Prostate gland (tissue), 2 donors: ENCODE measurements at regions not wholly inside any gene's neighbourhood (a gene's known extent, or its start where the extent isn't known, plus 50 kb on each side); places are given as distances from the start of the nearest gene placed in this dataset.

ENCODE experiments used
- CTCF ChIP-seq, 4 experiments: fragments of 200-600 bp in 2 of 4; fragments of 450-650 bp in 2 of 4; sonication (generic) in 2 of 4; IDR thresholded peaks; 1 replicate in 3 of 4; 2 replicates in 1 of 4; pipeline ENCODE4 v1.5.1; 2016 to 2019; ENCODE audit warnings: antibody characterized with exemption in 4 of 4, mild to moderate bottlenecking in 2 of 4, moderate library complexity in 2 of 4
- POLR2A ChIP-seq: fragments of 450-650 bp; IDR thresholded peaks from one replicate; pipeline ENCODE4 v1.6.1; 2016; ENCODE audit warnings: antibody characterized with exemption, mild to moderate bottlenecking
- POLR2AphosphoS5 ChIP-seq: sonication (generic); formaldehyde crosslinking; IDR thresholded peaks from one replicate; pipeline ENCODE4 v1.6.1; 2017; ENCODE audit warnings: antibody characterized with exemption

GRCh38 chr5:25448190-25448621 lies 803.4 kb upstream of the CDH10 start:
- no peak for TF ChIP-seq CTCF (IDR thresholded peaks at IDR 0.05)
- TF ChIP-seq POLR2A: no peak
- TF ChIP-seq POLR2AphosphoS5: no peak
